ENCODE measurements at regions not wholly inside any gene's neighbourhood (a gene's known extent, or its start where the extent isn't known, plus 50 kb on each side); places are given as distances from the start of the nearest gene placed in this dataset.

- H3K36me3 ChIP-seq, result no peaks in the 10 kb centered on the region
- no peak overlapping the region for H3K27ac ChIP-seq
- H3K27me3 ChIP-seq, result no peaks in the 10 kb centered on the region
- no peak overlapping the region for H3K4me3 ChIP-seq
- ATAC-seq, result no peak
- no peak for DNase-seq
- no peaks in the 10 kb centered on the region for H3K9me3 ChIP-seq
- TF ChIP-seq, protein P1, sequence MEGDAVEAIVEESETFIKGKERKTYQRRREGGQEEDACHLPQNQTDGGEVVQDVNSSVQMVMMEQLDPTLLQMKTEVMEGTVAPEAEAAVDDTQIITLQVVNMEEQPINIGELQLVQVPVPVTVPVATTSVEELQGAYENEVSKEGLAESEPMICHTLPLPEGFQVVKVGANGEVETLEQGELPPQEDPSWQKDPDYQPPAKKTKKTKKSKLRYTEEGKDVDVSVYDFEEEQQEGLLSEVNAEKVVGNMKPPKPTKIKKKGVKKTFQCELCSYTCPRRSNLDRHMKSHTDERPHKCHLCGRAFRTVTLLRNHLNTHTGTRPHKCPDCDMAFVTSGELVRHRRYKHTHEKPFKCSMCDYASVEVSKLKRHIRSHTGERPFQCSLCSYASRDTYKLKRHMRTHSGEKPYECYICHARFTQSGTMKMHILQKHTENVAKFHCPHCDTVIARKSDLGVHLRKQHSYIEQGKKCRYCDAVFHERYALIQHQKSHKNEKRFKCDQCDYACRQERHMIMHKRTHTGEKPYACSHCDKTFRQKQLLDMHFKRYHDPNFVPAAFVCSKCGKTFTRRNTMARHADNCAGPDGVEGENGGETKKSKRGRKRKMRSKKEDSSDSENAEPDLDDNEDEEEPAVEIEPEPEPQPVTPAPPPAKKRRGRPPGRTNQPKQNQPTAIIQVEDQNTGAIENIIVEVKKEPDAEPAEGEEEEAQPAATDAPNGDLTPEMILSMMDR (IDR thresholded peaks at IDR 0.05), result no peak
- no peaks in the 10 kb centered on the region for H3K4me1 ChIP-seq
- intact Hi-C loops (cut with DNase I), result no loop called here
These were observed 110.9 kb upstream of the ANKRD55 start for GRCh38 chr5:56343988-56344387.

- H3K9me3 ChIP-seq, result no peaks in the 10 kb centered on the region
- intact Hi-C loops (cut with DNase I), result no loop called here
- H3K27me3 ChIP-seq, result no peaks in the 10 kb centered on the region
- H3K36me3 ChIP-seq, result no peaks in the 10 kb centered on the region
- no peak overlapping the region for H3K4me3 ChIP-seq
- no peak overlapping the region for H3K27ac ChIP-seq
- H3K4me1 ChIP-seq, result no peaks in the 10 kb centered on the region
- ATAC-seq (no peak), DNase-seq (no peak)
- TF ChIP-seq, protein P1 (IDR thresholded peaks at IDR 0.05), result no peak
These were observed 109.5 kb upstream of the ANKRD55 start for GRCh38 chr5:56342616-56343015.

DNA sequence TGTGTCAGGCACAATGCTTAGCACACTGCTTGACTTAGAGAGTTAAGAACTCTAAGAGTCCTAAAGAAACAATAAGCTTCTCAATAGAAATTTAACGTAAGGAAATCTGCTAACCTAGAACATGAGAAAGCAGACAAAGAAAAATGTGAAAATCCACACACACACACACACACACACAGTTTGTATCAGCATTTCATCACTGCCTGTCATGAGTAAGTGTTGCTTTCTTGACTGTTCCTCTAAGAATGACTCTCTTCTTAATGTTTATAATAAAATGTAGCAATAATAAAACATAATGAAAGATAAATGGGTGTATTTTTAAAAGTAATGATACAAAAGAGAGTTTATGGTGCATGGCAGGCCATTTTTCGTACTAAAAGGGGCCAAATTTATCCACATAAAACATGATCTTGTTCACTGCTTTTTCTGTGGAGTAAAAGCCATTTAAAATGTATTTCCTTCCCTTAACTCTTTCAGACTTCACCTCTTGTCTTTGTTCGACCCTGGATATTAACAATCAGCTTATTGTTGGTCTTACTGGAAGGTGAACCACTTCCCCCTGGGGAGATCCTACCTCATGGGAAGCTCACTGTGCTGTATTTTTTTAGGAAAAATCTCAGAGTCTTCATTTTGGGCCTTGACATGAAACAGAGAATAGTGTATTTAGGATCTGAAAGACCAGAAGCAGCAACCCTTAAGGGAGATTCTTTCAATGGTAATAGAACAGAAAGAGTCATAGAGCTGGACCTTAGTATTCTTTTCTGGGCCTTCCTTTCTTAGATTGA lies 107.3 kb upstream of the ANKRD55 start:
- TF ChIP-seq, protein P1 (IDR thresholded peaks at IDR 0.05), result no peak
- Histone ChIP-seq H3K27ac (no peak overlapping the region), H3K27me3 (no peaks in the 10 kb centered on the region), H3K4me3 (no peak overlapping the region), H3K36me3 (no peaks in the 10 kb centered on the region), H3K9me3 (no peaks in the 10 kb centered on the region), H3K4me1 (no peaks in the 10 kb centered on the region)
- no peak for ATAC-seq
- DNase-seq, result no peak
- intact Hi-C loops (cut with DNase I), result no loop called here

DNA sequence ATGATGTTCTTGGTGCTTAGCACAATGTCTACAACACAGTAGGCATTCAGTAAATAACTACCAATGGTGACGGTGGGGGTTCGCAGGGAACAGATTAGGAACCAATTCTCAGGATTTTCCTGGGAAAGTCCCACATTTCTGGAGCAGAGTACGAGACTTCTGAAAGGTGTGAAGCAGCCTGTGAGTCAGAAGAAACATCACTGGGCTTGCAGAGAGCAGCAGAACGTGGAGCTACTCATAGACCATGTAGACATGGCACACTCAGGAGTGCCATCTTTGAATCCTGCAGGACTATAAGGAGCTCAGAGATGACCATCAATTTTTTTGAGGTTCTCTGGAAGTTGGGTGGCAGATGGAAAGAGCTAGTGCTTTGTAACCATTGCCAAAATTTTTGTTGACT lies 106.6 kb upstream of the ANKRD55 start:
- no peak overlapping the region for H3K4me3 ChIP-seq
- no peaks in the 10 kb centered on the region for H3K36me3 ChIP-seq
- H3K27ac ChIP-seq, result no peak overlapping the region
- no peaks in the 10 kb centered on the region for H3K9me3 ChIP-seq
- no peaks in the 10 kb centered on the region for H3K27me3 ChIP-seq
- no peaks in the 10 kb centered on the region for H3K4me1 ChIP-seq
- ATAC-seq (no peak), DNase-seq (no peak)
- TF ChIP-seq, protein P1 (IDR thresholded peaks at IDR 0.05), result no peak
- intact Hi-C loops (cut with DNase I), result no loop called here

- no peak overlapping the region for H3K4me3 ChIP-seq
- no peak overlapping the region for H3K27ac ChIP-seq
- no peaks in the 10 kb centered on the region for H3K27me3 ChIP-seq
- no peak for ATAC-seq
- no peak for DNase-seq
- H3K9me3 ChIP-seq, result no peaks in the 10 kb centered on the region
- H3K4me1 ChIP-seq, result no peaks in the 10 kb centered on the region
- H3K36me3 ChIP-seq, result no peaks in the 10 kb centered on the region
- TF ChIP-seq, protein P1 (IDR thresholded peaks at IDR 0.05), result no peak
- intact Hi-C loops (cut with DNase I), result no loop called here
These were observed 104.7 kb upstream of the ANKRD55 start for GRCh38 chr5:56337715-56338319.

All from upper lobe of right lung (tissue), 1 donor.